Myocyte (in vitro differentiated cells): ENCODE measurements at regions not wholly inside any gene's neighbourhood (a gene's known extent, or its start where the extent isn't known, plus 50 kb on each side); places are given as distances from the start of the nearest gene placed in this dataset.

ENCODE experiments used
- DNase-seq: peaks from one replicate; pipeline ENCODE4 v3.0.0-alpha.2; 2012; ENCODE audit warnings: low read depth

GRCh38 chr5:61596265-61596664 lies 264.2 kb downstream of the ZSWIM6 start:
- no peak for DNase-seq

DNA sequence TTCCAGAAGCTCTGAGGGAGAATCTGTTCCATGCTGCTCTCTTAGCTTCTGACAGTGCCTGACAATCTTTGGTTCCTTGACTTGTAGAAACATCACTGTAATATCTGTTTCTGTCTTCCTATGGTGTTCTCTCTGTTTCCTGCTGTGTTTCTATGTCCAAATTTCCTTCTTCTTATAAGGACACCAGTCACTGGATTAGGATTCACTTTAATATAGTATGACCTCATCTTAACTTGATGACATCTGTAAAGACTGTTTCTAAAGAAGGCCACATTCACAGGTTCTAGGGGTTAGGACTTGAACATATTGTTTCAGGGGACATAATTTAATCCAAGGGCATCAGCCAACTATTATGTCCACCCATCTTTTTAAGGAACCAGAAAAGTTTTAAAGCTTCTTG lies 265.6 kb downstream of the ZSWIM6 start:
- no peak for DNase-seq

DNA sequence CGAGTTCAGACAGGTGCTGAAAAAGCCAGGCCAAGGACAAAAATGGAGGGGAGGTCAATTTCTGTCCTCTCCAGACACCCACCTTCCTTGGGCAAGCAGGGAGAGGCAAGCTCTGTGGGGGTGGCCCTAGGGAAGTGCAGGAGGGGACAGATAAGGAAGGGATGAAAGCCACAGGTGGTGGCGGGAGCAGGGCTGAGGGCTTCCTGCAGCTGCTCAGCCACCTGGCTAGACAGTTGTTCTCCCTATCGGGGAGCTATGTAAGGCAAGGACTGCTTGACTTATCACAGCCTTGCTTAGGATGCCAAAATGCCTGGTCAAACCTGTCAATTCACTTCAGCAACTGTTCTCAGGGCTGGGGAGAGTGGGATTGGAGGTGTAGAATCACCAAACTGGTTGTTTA lies 266.1 kb downstream of the ZSWIM6 start:
- peak; percentile 51 for DNase-seq

DNA sequence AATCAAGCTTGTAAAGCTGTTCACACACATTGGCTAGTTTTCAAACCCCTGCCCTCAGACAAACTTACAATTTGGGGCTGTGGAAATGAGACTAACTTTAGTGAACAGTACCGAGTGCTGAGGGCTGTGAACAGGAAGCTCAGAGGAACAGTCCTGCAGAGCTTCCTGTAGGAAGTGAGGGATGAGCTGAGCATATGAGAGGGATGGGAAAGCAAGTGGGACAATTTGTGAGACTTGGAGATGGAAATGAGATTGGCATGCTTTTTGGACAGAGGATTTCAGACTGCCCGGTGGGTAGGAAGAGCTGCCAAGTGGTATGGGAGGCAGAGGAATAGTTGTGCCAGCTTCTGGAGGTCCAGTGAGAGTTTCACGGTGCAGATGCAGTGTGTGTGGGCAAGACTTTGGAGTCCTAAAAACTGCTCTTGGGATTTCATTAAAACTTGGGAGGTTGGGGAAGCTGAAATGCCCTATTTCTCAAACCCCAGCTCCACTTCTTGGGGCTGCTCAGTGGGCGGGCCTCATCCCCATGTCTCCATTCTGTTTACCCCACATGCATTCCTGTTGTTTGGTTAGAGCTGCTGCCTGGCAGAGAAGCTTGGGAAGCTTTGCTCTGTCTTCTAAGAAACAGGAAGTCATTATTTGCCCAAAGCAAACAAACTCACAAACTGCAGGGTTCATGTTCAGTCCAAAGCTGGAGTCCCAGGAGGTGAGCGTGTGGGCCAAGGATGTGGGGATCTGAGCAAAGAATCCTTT lies 267.5 kb downstream of the ZSWIM6 start:
- DNase-seq: no peak

GRCh38 chr5:61600123-61600444 lies 268.0 kb downstream of the ZSWIM6 start:
- no peak for DNase-seq

- no peak for DNase-seq
Measured at GRCh38 chr5:61600945-61601511, 269.0 kb downstream of the ZSWIM6 start.

DNA sequence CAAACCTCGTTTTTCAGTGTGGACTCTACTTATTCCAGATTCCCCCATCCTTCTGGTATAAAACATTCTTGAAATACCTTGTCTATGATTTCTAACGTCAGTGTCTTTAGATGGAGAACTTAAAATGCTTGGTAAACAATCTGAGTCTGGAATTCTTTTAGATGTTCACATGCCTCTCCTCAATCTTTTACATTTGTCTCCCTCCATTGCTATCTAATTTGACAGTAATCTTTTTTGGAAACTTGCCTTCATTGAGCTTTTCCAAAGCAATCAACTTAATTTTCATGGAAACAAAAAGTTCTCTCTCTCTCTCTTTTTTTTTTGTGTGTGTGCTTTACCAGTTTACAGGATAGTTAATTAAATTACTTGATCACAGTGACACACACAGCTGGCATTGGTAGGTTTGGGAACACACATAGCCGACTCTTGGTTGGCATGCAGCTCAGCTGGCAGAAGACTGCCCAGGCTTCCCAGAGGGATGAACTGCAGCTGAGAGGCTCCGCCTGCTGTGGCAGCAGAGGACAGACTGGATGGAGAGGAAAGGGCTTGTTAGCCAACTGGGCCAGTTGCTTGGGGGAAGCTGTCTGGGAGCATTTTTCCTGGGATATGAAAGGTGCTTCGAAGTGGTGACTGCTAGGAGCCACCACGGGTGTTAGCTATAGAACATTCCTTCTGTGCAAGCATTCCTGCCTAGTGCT lies 271.3 kb downstream of the ZSWIM6 start:
- peak; percentile 82 for DNase-seq

- no peak for DNase-seq
Measured at GRCh38 chr5:61604076-61605025, 272.3 kb downstream of the ZSWIM6 start.

- DNase-seq: no peak
Measured at GRCh38 chr5:61609840-61610677, 278.0 kb downstream of the ZSWIM6 start.

- no peak for DNase-seq
Measured at GRCh38 chr5:61610678-61611024, 278.6 kb downstream of the ZSWIM6 start.

- no peak for DNase-seq
Measured at GRCh38 chr5:61612431-61612830, 280.4 kb downstream of the ZSWIM6 start.

DNA sequence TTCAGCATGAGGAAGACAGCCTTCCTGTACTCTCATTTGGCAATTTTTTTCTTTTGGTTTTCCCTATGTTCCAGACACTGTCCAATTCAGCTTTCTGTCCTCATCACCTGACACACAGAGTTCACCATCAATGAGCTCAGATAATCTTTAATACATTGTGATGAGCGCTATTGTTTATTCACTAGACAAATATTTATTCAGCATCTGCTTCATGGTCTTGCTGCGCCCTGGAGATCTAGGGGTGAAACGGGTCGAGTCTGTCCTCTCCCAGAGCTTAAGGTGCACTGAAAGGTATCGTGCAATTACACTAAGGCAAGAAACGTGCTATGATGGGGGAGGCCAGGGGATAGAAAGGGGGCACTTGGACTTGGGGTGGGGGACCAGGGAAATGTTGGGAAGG lies 281.6 kb downstream of the ZSWIM6 start:
- DNase-seq: no peak

- DNase-seq: no peak
Measured at GRCh38 chr5:61614606-61615005, 282.5 kb downstream of the ZSWIM6 start.

GRCh38 chr5:61617039-61617438 lies 285.0 kb downstream of the ZSWIM6 start:
- peak; percentile 56 for DNase-seq

- no peak for DNase-seq
Measured at GRCh38 chr5:61617995-61618525, 286.0 kb downstream of the ZSWIM6 start.

GRCh38 chr5:61618577-61618976 lies 286.5 kb downstream of the ZSWIM6 start:
- no peak for DNase-seq

- DNase-seq: no peak
Measured at GRCh38 chr5:61619289-61619688, 287.2 kb downstream of the ZSWIM6 start.

DNA sequence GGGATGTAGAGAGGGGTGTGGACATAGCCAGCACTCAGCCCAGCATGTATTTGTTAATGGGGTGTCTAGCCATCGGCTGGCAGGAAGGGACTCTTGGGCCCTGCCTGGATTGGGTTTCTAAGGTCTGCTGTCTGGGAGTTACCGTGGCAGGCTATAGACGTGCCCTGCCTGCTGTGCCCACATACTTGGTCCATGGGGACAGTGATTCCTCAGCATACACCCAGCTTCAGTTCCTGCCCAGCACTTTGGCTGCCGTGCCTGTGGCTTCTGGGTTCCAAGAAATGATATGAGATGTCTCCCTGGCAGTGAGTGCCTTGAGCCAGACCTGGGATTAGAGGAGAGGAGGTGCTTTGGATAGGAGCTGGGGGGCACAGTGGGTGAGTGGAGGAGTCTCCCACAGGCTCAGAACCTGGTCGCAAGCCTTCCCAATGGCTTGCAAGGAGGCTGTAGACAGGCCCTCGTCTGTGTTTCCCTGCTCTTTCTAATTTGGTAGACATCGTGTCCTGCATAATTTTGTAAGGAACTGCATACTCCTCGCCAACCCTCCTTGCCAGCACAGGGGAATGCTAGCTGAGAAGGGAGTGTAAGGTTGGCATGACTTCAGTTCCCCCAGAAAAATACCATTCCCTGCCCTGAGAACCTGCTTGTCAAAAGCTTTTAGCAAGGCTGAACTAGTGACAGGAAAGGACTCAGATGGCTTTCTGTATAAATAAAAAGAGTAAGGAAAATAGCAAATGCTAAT lies 287.9 kb downstream of the ZSWIM6 start:
- DNase-seq: no peak

- DNase-seq: no peak
Measured at GRCh38 chr5:61620699-61621182, 288.7 kb downstream of the ZSWIM6 start.

DNA sequence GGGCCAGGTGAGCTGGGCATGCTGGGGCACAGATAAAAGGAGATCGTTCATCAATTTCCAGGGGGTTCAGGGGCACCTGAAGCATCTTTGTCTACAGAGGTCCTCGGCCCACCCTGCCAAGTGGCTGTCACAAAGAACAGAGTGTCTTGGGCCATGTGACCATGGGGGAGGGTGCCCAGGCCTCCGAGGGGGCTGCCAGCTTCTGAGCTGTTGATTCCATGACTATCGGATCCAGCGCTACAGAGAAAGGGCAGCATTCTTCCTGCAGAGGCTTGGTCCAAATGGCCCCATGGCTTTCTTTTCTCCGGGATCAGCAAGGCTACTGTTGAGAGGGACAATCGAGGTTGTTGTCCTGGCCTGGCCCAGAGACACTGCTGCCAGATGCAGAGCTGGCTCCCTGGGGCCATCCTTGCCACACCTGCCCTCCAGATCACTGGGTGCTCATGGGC lies 289.2 kb downstream of the ZSWIM6 start:
- no peak for DNase-seq
